ENCODE measurements at regions not wholly inside any gene's neighbourhood (a gene's known extent, or its start where the extent isn't known, plus 50 kb on each side); places are given as distances from the start of the nearest gene placed in this dataset.

DNA sequence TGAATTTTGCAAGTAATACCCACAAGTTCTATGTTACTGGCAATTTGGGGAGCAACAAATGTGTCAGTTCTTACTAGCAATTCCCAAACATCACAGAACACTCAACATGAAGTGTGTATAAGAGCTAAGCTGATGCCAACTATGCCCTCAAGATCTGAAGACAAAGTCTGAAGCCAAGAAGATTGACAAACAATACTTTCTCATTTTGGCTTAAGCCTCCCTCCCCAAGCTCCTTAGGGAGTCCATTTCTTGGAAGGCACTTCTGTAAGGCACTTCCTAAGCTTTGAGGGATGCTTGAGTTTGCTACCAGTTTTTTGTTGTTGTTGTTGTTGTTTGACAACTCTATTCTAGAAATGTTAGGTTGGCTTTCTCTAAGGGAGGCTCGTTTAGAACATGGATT is 154.4 kb upstream of the ZNF644 start:
- DNase-seq (ENCODE audit: low read depth): no peak
- TF ChIP-seq, protein P1, sequence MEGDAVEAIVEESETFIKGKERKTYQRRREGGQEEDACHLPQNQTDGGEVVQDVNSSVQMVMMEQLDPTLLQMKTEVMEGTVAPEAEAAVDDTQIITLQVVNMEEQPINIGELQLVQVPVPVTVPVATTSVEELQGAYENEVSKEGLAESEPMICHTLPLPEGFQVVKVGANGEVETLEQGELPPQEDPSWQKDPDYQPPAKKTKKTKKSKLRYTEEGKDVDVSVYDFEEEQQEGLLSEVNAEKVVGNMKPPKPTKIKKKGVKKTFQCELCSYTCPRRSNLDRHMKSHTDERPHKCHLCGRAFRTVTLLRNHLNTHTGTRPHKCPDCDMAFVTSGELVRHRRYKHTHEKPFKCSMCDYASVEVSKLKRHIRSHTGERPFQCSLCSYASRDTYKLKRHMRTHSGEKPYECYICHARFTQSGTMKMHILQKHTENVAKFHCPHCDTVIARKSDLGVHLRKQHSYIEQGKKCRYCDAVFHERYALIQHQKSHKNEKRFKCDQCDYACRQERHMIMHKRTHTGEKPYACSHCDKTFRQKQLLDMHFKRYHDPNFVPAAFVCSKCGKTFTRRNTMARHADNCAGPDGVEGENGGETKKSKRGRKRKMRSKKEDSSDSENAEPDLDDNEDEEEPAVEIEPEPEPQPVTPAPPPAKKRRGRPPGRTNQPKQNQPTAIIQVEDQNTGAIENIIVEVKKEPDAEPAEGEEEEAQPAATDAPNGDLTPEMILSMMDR (IDR thresholded peaks at IDR 0.05; ENCODE audit: insufficient read depth, low read depth, low read length, missing control alignments): no peak
- H3K4me3 ChIP-seq (ENCODE audit: low read length): no peak overlapping the region

DNA sequence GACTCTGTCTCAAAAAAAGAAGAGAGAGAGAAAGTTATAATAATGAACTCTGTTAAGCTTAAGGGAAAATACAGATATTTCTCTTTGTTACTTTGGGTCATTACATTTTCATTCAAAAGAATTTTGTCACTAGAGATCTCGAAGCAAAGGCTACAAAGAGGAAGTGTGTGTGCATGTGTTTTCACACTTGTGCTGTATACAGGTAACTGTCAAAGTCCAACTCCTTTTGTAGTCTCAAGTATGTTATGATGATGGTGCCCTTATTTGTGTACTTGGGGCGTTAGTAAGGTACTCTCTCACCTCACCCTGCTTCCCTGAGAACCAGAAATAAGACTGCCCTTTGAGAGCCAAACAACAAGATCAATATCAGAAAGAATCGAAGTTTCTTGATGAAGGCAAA is 152.9 kb upstream of the ZNF644 start:
- no peak for DNase-seq (ENCODE audit: low read depth)
- H3K4me3 ChIP-seq (ENCODE audit: low read length): no peak overlapping the region
- TF ChIP-seq, protein P1 (IDR thresholded peaks at IDR 0.05; ENCODE audit: insufficient read depth, low read depth, low read length, missing control alignments): no peak

DNA sequence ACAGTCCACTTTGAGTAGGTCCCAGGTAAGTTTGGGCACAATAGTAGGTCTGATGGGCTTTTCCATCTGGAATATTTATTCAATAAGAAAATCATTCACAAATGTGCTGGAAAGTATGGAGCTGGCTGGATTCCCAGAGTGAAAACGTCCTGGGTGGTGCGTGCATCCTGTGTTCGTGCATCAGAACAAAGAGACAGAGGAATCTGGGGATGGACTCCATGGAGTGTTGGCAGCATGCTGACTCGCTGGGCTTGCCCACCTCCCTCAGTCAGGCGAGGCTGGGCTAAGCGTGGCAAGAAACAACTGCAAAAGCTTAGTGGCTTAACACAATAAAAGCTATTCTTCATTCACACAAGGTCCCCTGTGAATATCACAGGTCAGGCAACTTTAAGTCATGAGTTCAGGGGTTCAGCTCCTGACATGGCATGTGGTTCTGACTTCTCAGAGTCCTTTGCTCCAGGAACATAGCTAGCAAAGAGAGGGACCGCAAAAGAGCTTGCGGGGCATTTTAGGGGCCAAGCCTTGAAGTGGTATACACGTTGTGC is 151.6 kb upstream of the ZNF644 start:
- TF ChIP-seq, protein P1 (IDR thresholded peaks at IDR 0.05; ENCODE audit: insufficient read depth, low read depth, low read length, missing control alignments): no peak
- no peak overlapping the region for H3K4me3 ChIP-seq (ENCODE audit: low read length)
- DNase-seq (ENCODE audit: low read depth): no peak

DNA sequence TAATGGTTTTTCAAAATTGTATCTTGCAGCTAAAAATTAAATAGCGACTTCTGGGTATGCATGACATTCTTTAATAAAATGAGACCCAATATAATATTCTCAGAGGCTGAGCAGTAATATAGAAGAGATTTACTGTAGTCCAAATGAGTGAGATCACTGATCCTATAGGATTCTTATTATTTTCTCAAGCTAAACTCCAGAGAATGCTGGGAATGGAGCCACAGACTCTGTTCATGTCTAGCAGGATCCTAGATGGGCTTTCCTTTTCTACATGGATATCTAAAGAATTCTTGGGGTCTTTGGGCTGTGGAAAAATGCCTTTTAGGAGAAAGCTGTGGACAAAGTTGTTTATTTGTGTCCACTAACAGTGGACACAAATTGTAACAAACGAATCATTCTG is 150.7 kb upstream of the ZNF644 start:
- no peak for DNase-seq (ENCODE audit: low read depth)
- H3K4me3 ChIP-seq (ENCODE audit: low read length): no peak overlapping the region
- TF ChIP-seq, protein P1 (IDR thresholded peaks at IDR 0.05; ENCODE audit: insufficient read depth, low read depth, low read length, missing control alignments): no peak

DNA sequence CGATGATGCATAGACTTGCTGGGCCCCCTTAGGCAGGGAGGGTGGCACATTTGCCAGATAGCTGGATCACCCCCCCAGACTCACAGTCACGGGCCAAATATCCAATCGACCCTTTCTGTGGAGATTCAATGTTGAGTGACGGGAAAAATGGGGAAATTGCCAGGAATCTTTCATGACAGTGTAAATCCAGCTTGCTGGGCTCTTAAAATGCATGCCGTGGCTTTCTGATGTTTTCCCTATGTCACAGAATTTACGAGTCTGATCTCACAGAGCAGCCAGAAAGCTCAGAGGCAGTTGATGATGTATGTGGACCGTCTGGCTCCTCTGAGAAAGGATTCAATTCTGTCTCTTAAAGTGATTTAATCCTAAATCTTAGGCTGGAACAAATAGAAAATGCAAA is 150.1 kb upstream of the ZNF644 start:
- TF ChIP-seq, protein P1 (IDR thresholded peaks at IDR 0.05; ENCODE audit: insufficient read depth, low read depth, low read length, missing control alignments): no peak
- DNase-seq (ENCODE audit: low read depth): no peak
- H3K4me3 ChIP-seq (ENCODE audit: low read length): no peak overlapping the region

DNA sequence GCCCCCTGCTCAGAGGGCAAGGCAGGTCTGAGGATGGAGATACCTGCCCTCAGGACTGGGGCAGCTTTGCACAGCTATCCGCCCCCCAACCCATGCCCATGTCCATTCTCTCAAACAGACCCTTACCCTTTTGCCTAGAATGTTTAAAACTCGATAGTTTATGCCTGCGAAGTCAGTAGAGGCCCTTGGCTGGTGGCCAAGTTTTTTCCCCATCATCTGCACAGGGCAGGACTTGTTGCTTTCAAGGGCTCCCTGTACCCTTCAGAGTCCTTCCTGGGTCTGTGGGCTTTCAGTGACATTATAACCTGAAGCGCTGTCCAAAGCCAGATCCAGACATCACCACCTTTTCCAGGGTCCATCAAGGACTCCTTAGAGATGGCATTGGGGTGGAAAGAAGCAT is 148.7 kb upstream of the ZNF644 start:
- no peak overlapping the region for H3K4me3 ChIP-seq (ENCODE audit: low read length)
- TF ChIP-seq, protein P1 (IDR thresholded peaks at IDR 0.05; ENCODE audit: insufficient read depth, low read depth, low read length, missing control alignments): no peak
- no peak for DNase-seq (ENCODE audit: low read depth)

DNA sequence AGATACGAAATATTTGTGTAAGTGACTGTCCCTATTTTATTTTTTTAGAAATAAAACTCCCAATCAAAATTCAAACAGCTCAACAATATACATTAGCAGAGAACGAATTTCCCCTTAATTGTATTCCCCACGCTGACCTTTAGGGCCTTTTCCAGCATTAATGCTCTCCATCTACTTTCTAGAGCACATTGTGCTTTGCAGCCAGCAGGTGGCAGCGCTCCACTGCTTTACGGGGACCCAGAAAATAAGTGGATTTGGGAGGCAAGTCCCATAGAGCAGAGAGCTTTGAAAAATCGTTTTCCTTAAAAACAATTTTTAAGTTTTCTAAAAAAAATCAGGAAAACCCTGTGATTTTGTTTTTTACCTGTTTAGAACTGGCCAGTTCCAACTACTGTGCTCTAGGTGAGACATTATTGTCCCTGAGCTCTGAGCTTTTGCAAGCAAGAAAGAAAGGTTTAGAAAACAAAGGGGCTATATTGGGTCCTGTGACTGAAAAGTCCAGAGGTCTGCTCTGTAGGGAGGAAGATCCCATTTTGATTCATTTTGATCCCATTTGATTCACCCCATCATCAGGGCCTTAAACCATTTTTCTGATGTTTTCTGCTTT is 144.4 kb upstream of the ZNF644 start:
- no peak overlapping the region for H3K4me3 ChIP-seq (ENCODE audit: low read length)
- DNase-seq (ENCODE audit: low read depth): peak; percentile 61
- TF ChIP-seq, protein P1 (IDR thresholded peaks at IDR 0.05; ENCODE audit: insufficient read depth, low read depth, low read length, missing control alignments): peak; percentile 88
